ENCODE measurements at regions not wholly inside any gene's neighbourhood (a gene's known extent, or its start where the extent isn't known, plus 50 kb on each side); places are given as distances from the start of the nearest gene placed in this dataset.
"Not testable (repeated sequence)": the region's sequence is repeated elsewhere in the genome, so short reads cannot be mapped to it uniquely, and the experiment has no call there.

- no peak for DNase-seq (ENCODE audit: low read depth in 2 of 2)
Measured at GRCh38 chr3:80734920-80735319, 967.1 kb upstream of the ROBO1 start.

GRCh38 chr3:80734483-80734882 is 966.7 kb upstream of the ROBO1 start:
- DNase-seq (ENCODE audit: low read depth in 2 of 2) = no peak

GRCh38 chr3:80733522-80734176 is 965.9 kb upstream of the ROBO1 start:
- no peak for DNase-seq (ENCODE audit: low read depth in 2 of 2)

- DNase-seq (ENCODE audit: low read depth in 2 of 2) = not testable (repeated sequence)
Measured at GRCh38 chr3:80727561-80727960, 959.8 kb upstream of the ROBO1 start.

GRCh38 chr3:80709597-80710322 is 942.0 kb upstream of the ROBO1 start:
- DNase-seq (ENCODE audit: low read depth in 2 of 2) = not testable (repeated sequence)

- DNase-seq (ENCODE audit: low read depth in 2 of 2) = no peak
Measured at GRCh38 chr3:80705290-80705689, 937.5 kb upstream of the ROBO1 start.

GRCh38 chr3:80701349-80701748 is 933.6 kb upstream of the ROBO1 start:
- DNase-seq (ENCODE audit: low read depth in 2 of 2) = no peak

GRCh38 chr3:80697291-80697690 is 929.5 kb upstream of the ROBO1 start:
- DNase-seq (ENCODE audit: low read depth in 2 of 2) = no peak

- no peak for DNase-seq (ENCODE audit: low read depth in 2 of 2)
Measured at GRCh38 chr3:80696280-80696679, 928.5 kb upstream of the ROBO1 start.

- DNase-seq (ENCODE audit: low read depth in 2 of 2) = peak; percentile 2 to 3
Measured at GRCh38 chr3:80688814-80689213, 921.0 kb upstream of the ROBO1 start.

- DNase-seq (ENCODE audit: low read depth in 2 of 2) = no peak
Measured at GRCh38 chr3:80682951-80683350, 915.2 kb upstream of the ROBO1 start.

GRCh38 chr3:80682235-80682634 is 914.4 kb upstream of the ROBO1 start:
- DNase-seq (ENCODE audit: low read depth in 2 of 2) = no peak

GRCh38 chr3:80677796-80678195 is 910.0 kb upstream of the ROBO1 start:
- DNase-seq (ENCODE audit: low read depth in 2 of 2) = peak; percentile 2 to 3

- DNase-seq (ENCODE audit: low read depth in 2 of 2) = no peak
Measured at GRCh38 chr3:80676866-80677265, 909.1 kb upstream of the ROBO1 start.

- no peak for DNase-seq (ENCODE audit: low read depth in 2 of 2)
Measured at GRCh38 chr3:80676261-80676660, 908.5 kb upstream of the ROBO1 start.

- no peak for DNase-seq (ENCODE audit: low read depth in 2 of 2)
Measured at GRCh38 chr3:80675790-80676189, 908.0 kb upstream of the ROBO1 start.

- DNase-seq (ENCODE audit: low read depth in 2 of 2) = no peak
Measured at GRCh38 chr3:80668600-80669294, 900.9 kb upstream of the ROBO1 start.

GRCh38 chr3:80668100-80668499 is 900.3 kb upstream of the ROBO1 start:
- no peak for DNase-seq (ENCODE audit: low read depth in 2 of 2)

- no peak for DNase-seq (ENCODE audit: low read depth in 2 of 2)
Measured at GRCh38 chr3:80663426-80663825, 895.6 kb upstream of the ROBO1 start.

- no peak for DNase-seq (ENCODE audit: low read depth in 2 of 2)
Measured at GRCh38 chr3:80655216-80655615, 887.4 kb upstream of the ROBO1 start.

GRCh38 chr3:80649170-80649569 is 881.4 kb upstream of the ROBO1 start:
- no peak for DNase-seq (ENCODE audit: low read depth in 2 of 2)

- DNase-seq (ENCODE audit: low read depth in 2 of 2) = no peak
Measured at GRCh38 chr3:80643421-80643820, 875.6 kb upstream of the ROBO1 start.
